ENCODE measurements at regions not wholly inside any gene's neighbourhood (a gene's known extent, or its start where the extent isn't known, plus 50 kb on each side); places are given as distances from the start of the nearest gene placed in this dataset.

GRCh38 chr13:65265988-65266387 is 1964.1 kb downstream of the PCDH9 start:
- Histone ChIP-seq H2AFZ (ENCODE audit: low read length) (no peak overlapping the region), H3K9ac (ENCODE audit: insufficient read depth, low read depth, low read length) (no peak overlapping the region), H3K79me2 (ENCODE audit: insufficient read depth, low read length) (no peaks in the 10 kb centered on the region), H3K27me3 (ENCODE audit: control insufficient read depth in 1 of 2, insufficient read depth in 2 of 2, low read length in 2 of 2) (no peaks in the 10 kb centered on the region), H3K36me3 (replicated peaks in 1 of 2; ENCODE audit: control insufficient read depth in 1 of 2, insufficient read depth in 2 of 2, low read length in 2 of 2) (no peaks in the 10 kb centered on the region), H3K4me2 (ENCODE audit: low read depth, low read length) (no peak overlapping the region), H3K4me1 (ENCODE audit: insufficient read depth, low read length) (no peaks in the 10 kb centered on the region), H4K20me1 (ENCODE audit: insufficient read depth, low read length) (no peaks in the 10 kb centered on the region), H3K27ac (ENCODE audit: extremely low read length, insufficient read depth, low read length) (no peak overlapping the region), H3K9me3 (ENCODE audit: low read length) (peaks cover 24% of the 10 kb centered on the region; the same call in 1 of the 2 replicates), H3K4me3 (replicated peaks in 1 of 3; ENCODE audit: insufficient read depth in 1 of 3, low read depth in 2 of 3, low read length in 3 of 3) (no peak overlapping the region)
- CTCF ChIA-PET (ENCODE audit: low intra/inter-chr PET ratio, low total read pairs) = no interaction called here
- no TSS peak for BruUV-seq (replicated peaks)
- POLR2A ChIA-PET = no interaction called here
- WGBS (ENCODE audit: low lambda C conversion rate) = 0% methylated on average over 1 of the region's 1 CpG
- intact Hi-C loops (cut with micrococcal nuclease; ENCODE audit: unreplicated experiment) (loop anchor here (5.0 kb wide), 1 partner anchor 416 kb away; no protein-coding TSS in a partner anchor), in situ Hi-C loops (cut with HindIII; ENCODE audit: extremely low pct_ligation_motif_present, low pct_unique_long_range_greater_than_20kb) (no loop called here)
- no peak for ATAC-seq
- FAIRE-seq = no peak
- no peak for TF ChIP-seq ZNF207 (IDR thresholded peaks at IDR 0.05; ENCODE audit: borderline replicate concordance)
- no peak for TF ChIP-seq ZNF275 (CRISPR knock-in tag; IDR thresholded peaks at IDR 0.05; ENCODE audit: borderline replicate concordance)
- TF ChIP-seq FUBP1 (CRISPR knock-in tag; IDR thresholded peaks at IDR 0.05; ENCODE audit: borderline replicate concordance) = no peak
- TF ChIP-seq ZNF143 (CRISPR knock-in tag; IDR thresholded peaks at IDR 0.05) = no peak
- no peak for DNase-seq (ENCODE audit: low spot score)

- Histone ChIP-seq H3K4me1 (ENCODE audit: insufficient read depth, low read length) (no peaks in the 10 kb centered on the region), H3K9ac (ENCODE audit: insufficient read depth, low read depth, low read length) (no peak overlapping the region), H2AFZ (ENCODE audit: low read length) (no peak overlapping the region), H3K4me3 (replicated peaks in 1 of 3; ENCODE audit: insufficient read depth in 1 of 3, low read depth in 2 of 3, low read length in 3 of 3) (no peak overlapping the region), H3K79me2 (ENCODE audit: insufficient read depth, low read length) (no peaks in the 10 kb centered on the region), H3K9me3 (ENCODE audit: low read length) (peaks cover 13% of the 10 kb centered on the region; the same call in 1 of the 2 replicates), H4K20me1 (ENCODE audit: insufficient read depth, low read length) (no peaks in the 10 kb centered on the region), H3K27me3 (ENCODE audit: control insufficient read depth in 1 of 2, insufficient read depth in 2 of 2, low read length in 2 of 2) (no peaks in the 10 kb centered on the region), H3K4me2 (ENCODE audit: low read depth, low read length) (no peak overlapping the region), H3K27ac (ENCODE audit: extremely low read length, insufficient read depth, low read length) (no peak overlapping the region), H3K36me3 (replicated peaks in 1 of 2; ENCODE audit: control insufficient read depth in 1 of 2, insufficient read depth in 2 of 2, low read length in 2 of 2) (no peaks in the 10 kb centered on the region)
- no peak for TF ChIP-seq DNMT1 (CRISPR knock-in tag; IDR thresholded peaks at IDR 0.05)
- no peak for TF ChIP-seq IKZF1 (IDR thresholded peaks at IDR 0.05)
- TF ChIP-seq HIVEP1 (CRISPR knock-in tag; IDR thresholded peaks at IDR 0.05) = no peak
- TF ChIP-seq CERS6 (CRISPR knock-in tag; IDR thresholded peaks at IDR 0.05) = no peak
- TF ChIP-seq ZNF747 (CRISPR knock-in tag; IDR thresholded peaks at IDR 0.05; ENCODE audit: borderline replicate concordance) = no peak
- TF ChIP-seq THAP8 (CRISPR knock-in tag; IDR thresholded peaks at IDR 0.05; ENCODE audit: borderline replicate concordance) = no peak
- no peak for ATAC-seq
- CTCF ChIA-PET (ENCODE audit: low intra/inter-chr PET ratio, low total read pairs) = no interaction called here
- no peak for FAIRE-seq
- POLR2A ChIA-PET = no interaction called here
- WGBS (ENCODE audit: low lambda C conversion rate) = 0% methylated on average over 2 of the region's 2 CpGs
- no peak for DNase-seq (ENCODE audit: low spot score)
- BruUV-seq (replicated peaks) = no TSS peak
- in situ Hi-C loops (cut with HindIII; ENCODE audit: extremely low pct_ligation_motif_present, low pct_unique_long_range_greater_than_20kb) (no loop called here), intact Hi-C loops (cut with micrococcal nuclease; ENCODE audit: unreplicated experiment) (no loop called here)
Observed at GRCh38 chr13:65264066-65264465, 1966.1 kb downstream of the PCDH9 start.
